Keratinocyte (primary cell): ENCODE measurements at regions not wholly inside any gene's neighbourhood (a gene's known extent, or its start where the extent isn't known, plus 50 kb on each side); places are given as distances from the start of the nearest gene placed in this dataset.

Source experiments
- EZH2 ChIP-seq: IDR thresholded peaks from one replicate; pipeline ENCODE4 v1.6.1; 2012; ENCODE audit warnings: inconsistent platforms, mild to moderate bottlenecking, low read length, moderate library complexity
- TF ChIP-seq, protein P1 (sequence below), 3 experiments: IDR thresholded peaks in 1 of 3; conservative IDR thresholded peaks in 1 of 3; optimal IDR thresholded peaks in 1 of 3; 2 replicates in 2 of 3; 3 replicates in 1 of 3; pipeline versions ENCODE3 to v1.5.1; 2011; ENCODE audit warnings: low read length in 3 of 3, mild to moderate bottlenecking in 3 of 3, moderate library complexity in 2 of 3, control low read depth in 1 of 3, inconsistent platforms in 1 of 3; ENCODE audit not compliant: insufficient read depth in 2 of 3; ENCODE audit errors: extremely low read depth in 1 of 3

DNA sequence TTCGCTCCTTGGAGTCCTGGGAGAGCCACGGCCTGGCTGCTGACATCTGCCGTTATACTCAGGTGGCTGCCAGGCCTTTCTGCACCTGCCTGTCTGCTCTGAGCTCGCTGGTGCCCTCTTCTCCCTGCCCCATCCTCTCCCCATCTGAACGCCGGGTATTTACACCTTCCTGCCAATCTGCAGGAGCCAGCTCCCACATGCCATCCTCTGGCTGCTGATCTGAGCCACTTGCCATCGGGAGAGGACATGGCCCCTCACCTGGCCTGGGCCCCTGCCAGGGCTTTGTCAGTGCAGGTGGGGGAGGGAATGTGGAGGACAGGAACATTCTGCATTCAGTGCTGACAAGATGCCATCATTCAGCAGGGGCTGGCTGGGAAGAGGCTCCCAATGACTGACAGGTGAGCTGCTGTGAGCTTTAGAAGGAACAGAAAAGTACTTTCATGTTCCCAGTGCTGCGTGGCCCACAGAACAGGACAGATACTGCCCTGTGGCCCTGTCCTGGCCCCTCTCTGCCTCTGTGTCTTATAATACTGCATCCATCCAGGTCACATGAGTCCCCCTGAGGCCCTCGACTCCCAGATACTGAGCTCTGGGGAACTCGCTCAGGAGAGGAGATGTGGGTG lies 96.3 kb upstream of the ZNF469 start:
- no peak for TF ChIP-seq EZH2
- TF ChIP-seq, protein P1, sequence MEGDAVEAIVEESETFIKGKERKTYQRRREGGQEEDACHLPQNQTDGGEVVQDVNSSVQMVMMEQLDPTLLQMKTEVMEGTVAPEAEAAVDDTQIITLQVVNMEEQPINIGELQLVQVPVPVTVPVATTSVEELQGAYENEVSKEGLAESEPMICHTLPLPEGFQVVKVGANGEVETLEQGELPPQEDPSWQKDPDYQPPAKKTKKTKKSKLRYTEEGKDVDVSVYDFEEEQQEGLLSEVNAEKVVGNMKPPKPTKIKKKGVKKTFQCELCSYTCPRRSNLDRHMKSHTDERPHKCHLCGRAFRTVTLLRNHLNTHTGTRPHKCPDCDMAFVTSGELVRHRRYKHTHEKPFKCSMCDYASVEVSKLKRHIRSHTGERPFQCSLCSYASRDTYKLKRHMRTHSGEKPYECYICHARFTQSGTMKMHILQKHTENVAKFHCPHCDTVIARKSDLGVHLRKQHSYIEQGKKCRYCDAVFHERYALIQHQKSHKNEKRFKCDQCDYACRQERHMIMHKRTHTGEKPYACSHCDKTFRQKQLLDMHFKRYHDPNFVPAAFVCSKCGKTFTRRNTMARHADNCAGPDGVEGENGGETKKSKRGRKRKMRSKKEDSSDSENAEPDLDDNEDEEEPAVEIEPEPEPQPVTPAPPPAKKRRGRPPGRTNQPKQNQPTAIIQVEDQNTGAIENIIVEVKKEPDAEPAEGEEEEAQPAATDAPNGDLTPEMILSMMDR (optimal IDR thresholded peaks at IDR 0.05 in 1 of 3, IDR thresholded peaks at IDR 0.05 in 1 of 3, conservative IDR thresholded peaks at IDR 0.05 in 1 of 3; ENCODE audit: extremely low read depth in 1 of 3, insufficient read depth in 2 of 3, low read length in 3 of 3) = no peak
